HEK293 (cell line): ENCODE measurements at regions not wholly inside any gene's neighbourhood (a gene's known extent, or its start where the extent isn't known, plus 50 kb on each side); places are given as distances from the start of the nearest gene placed in this dataset.

Experiments
- CTCF ChIA-PET: fragments of 350-600 bp; formaldehyde crosslinking; extraction: SDS; loops from one replicate; lab custom pipeline; 2021; ENCODE audit warnings: antibody characterized with exemption; lab: Yijun Ruan, JAX
- POLR2A ChIA-PET: fragments of 300-600 bp; formaldehyde crosslinking; extraction: SDS; loops from one replicate; lab custom pipeline; 2020; ENCODE audit warnings: antibody characterized with exemption, inconsistent platforms; lab: Yijun Ruan, JAX
- H3K27ac ChIP-seq: fragments of 200-500 bp; sonication (Bioruptor generic); 2 replicates; pipeline ENCODE4 v1.5.1; 2014; ENCODE audit warnings: low read depth, low read length, control low read depth, inconsistent platforms; ENCODE audit errors: extremely low read depth
- H3K36me3 ChIP-seq, 2 experiments: fragments of 200-500 bp in 1 of 2; sonication (Bioruptor generic) in 1 of 2; 1 replicate in 1 of 2; 2 replicates in 1 of 2; pipeline ENCODE4 v1.5.1; 2014 to 2017; ENCODE audit warnings: inconsistent platforms in 2 of 2, low read length in 2 of 2; ENCODE audit not compliant: control insufficient read depth in 2 of 2, insufficient read depth in 1 of 2
- H3K4me1 ChIP-seq: fragments of 200-500 bp; sonication (Bioruptor generic); 2 replicates; pipeline ENCODE4 v1.5.1; 2014; ENCODE audit warnings: mild to moderate bottlenecking, low read length, inconsistent platforms; ENCODE audit not compliant: control insufficient read depth, insufficient read depth
- H3K4me3 ChIP-seq: 2 replicates; pipeline ENCODE4 v1.5.1; 2011; ENCODE audit warnings: low read depth, mild to moderate bottlenecking, control low read depth, low read length, moderate library complexity
- H3K9me3 ChIP-seq: fragments of 200-500 bp; sonication (Bioruptor generic); 2 replicates; pipeline ENCODE4 v1.5.1; 2014; ENCODE audit warnings: low read depth, low read length, inconsistent platforms; ENCODE audit not compliant: control insufficient read depth, insufficient read depth
- HOXD13 ChIP-seq: sonication (generic); formaldehyde crosslinking; IDR thresholded peaks from 2 replicates; pipeline ENCODE4 v1.8.0; 2022; ENCODE audit warnings: missing genetic modification reagents, borderline replicate concordance
- OSR2 ChIP-seq: fragments of 450-650 bp; formaldehyde crosslinking; IDR thresholded peaks from 2 replicates; pipeline ENCODE4 v1.5.1; 2016; ENCODE audit warnings: missing biosample characterization, missing genetic modification characterization
- SP7 ChIP-seq: fragments of 450-650 bp; formaldehyde crosslinking; IDR thresholded peaks from 2 replicates; pipeline ENCODE4 v1.5.1; 2016; ENCODE audit warnings: missing biosample characterization, missing genetic modification characterization
- TRIM28 ChIP-seq: IDR thresholded peaks from 2 replicates; pipeline ENCODE4 v1.6.1; 2011; ENCODE audit warnings: low read length, control low read depth, borderline replicate concordance
- ZBTB17 ChIP-seq: fragments of 450-650 bp; formaldehyde crosslinking; IDR thresholded peaks from 2 replicates; pipeline ENCODE4 v1.5.1; 2016; ENCODE audit warnings: missing biosample characterization, missing genetic modification characterization
- ZEB2 ChIP-seq: fragments of 450-650 bp; formaldehyde crosslinking; IDR thresholded peaks from 2 replicates; pipeline ENCODE4 v1.5.1; 2016; ENCODE audit warnings: missing biosample characterization, missing genetic modification characterization
- ZFP37 ChIP-seq: fragments of 450-650 bp; formaldehyde crosslinking; IDR thresholded peaks from 2 replicates; pipeline ENCODE4 v1.5.1; 2016; ENCODE audit warnings: missing biosample characterization, missing genetic modification characterization
- ZNF140 ChIP-seq: fragments of 450-650 bp; formaldehyde crosslinking; IDR thresholded peaks from 2 replicates; pipeline ENCODE4 v1.5.1; 2016; ENCODE audit warnings: missing biosample characterization, missing genetic modification characterization
- ZNF169 ChIP-seq: fragments of 450-650 bp; formaldehyde crosslinking; IDR thresholded peaks from 2 replicates; pipeline ENCODE4 v1.5.1; 2016; ENCODE audit warnings: missing biosample characterization, missing genetic modification characterization
- ZNF24 ChIP-seq: fragments of 450-650 bp; formaldehyde crosslinking; IDR thresholded peaks from 2 replicates; pipeline ENCODE4 v1.5.1; 2016; ENCODE audit warnings: missing biosample characterization, missing genetic modification characterization
- ZNF274 ChIP-seq, 2 experiments: fragments of 200-500 bp in 1 of 2; fragments of 450-650 bp in 1 of 2; sonication (Bioruptor generic) in 1 of 2; formaldehyde crosslinking in 1 of 2; IDR thresholded peaks; 2 replicates each; pipeline versions ENCODE4 v1.5.1 to v1.6.1; 2014 to 2016; ENCODE audit warnings: borderline replicate concordance in 1 of 2, inconsistent platforms in 1 of 2, low read length in 1 of 2, missing biosample characterization in 1 of 2, missing genetic modification characterization in 1 of 2
- ZNF311 ChIP-seq: fragments of 450-650 bp; formaldehyde crosslinking; IDR thresholded peaks from 2 replicates; pipeline ENCODE4 v1.5.1; 2017; ENCODE audit warnings: missing biosample characterization, missing genetic modification characterization, borderline replicate concordance
- ZNF335 ChIP-seq: fragments of 450-650 bp; formaldehyde crosslinking; conservative IDR thresholded peaks from 2 replicates; pipeline ENCODE4 v1.5.1; 2016; ENCODE audit warnings: missing biosample characterization, missing genetic modification characterization
- ZNF391 ChIP-seq: fragments of 450-650 bp; formaldehyde crosslinking; IDR thresholded peaks from 2 replicates; pipeline ENCODE4 v1.5.1; 2016; ENCODE audit warnings: low read depth, missing biosample characterization, missing genetic modification characterization, borderline replicate concordance
- ZNF555 ChIP-seq: fragments of 450-650 bp; formaldehyde crosslinking; conservative IDR thresholded peaks from 2 replicates; pipeline ENCODE4 v1.5.1; 2017; ENCODE audit warnings: missing biosample characterization, mild to moderate bottlenecking, missing genetic modification characterization, inconsistent platforms
- ZNF610 ChIP-seq: fragments of 450-650 bp; formaldehyde crosslinking; IDR thresholded peaks from 2 replicates; pipeline ENCODE4 v1.5.1; 2016; ENCODE audit warnings: missing biosample characterization, missing genetic modification characterization, borderline replicate concordance
- ZNF624 ChIP-seq: fragments of 450-650 bp; formaldehyde crosslinking; IDR thresholded peaks from 2 replicates; pipeline ENCODE4 v1.5.1; 2017; ENCODE audit warnings: missing biosample characterization, missing genetic modification characterization
- ZSCAN23 ChIP-seq: fragments of 450-650 bp; formaldehyde crosslinking; IDR thresholded peaks from 2 replicates; pipeline ENCODE4 v1.5.1; 2016; ENCODE audit warnings: missing biosample characterization, missing genetic modification characterization
- ZSCAN30 ChIP-seq: fragments of 450-650 bp; IDR thresholded peaks from 2 replicates; pipeline ENCODE4 v1.5.1; 2018; ENCODE audit warnings: missing biosample characterization, mild to moderate bottlenecking, missing genetic modification characterization, moderate library complexity
- TF ChIP-seq, protein P1 (sequence below): fragments of 450-650 bp; formaldehyde crosslinking; IDR thresholded peaks from 2 replicates; pipeline ENCODE4 v1.5.1; 2017; ENCODE audit warnings: missing biosample characterization, missing genetic modification characterization
- TF ChIP-seq, protein P2 (sequence below): fragments of 450-650 bp; formaldehyde crosslinking; IDR thresholded peaks from 2 replicates; pipeline ENCODE4 v1.5.1; 2017; ENCODE audit warnings: missing biosample characterization, mild to moderate bottlenecking, missing genetic modification characterization, moderate library complexity
- TF ChIP-seq, protein P3 (sequence below): fragments of 450-650 bp; IDR thresholded peaks from 2 replicates; pipeline ENCODE4 v1.5.1; 2018; ENCODE audit warnings: missing biosample characterization, mild to moderate bottlenecking, missing genetic modification characterization
- TF ChIP-seq, protein P4 (sequence below): fragments of 450-650 bp; formaldehyde crosslinking; IDR thresholded peaks from 2 replicates; pipeline ENCODE4 v1.5.1; 2016; ENCODE audit warnings: missing biosample characterization, missing genetic modification characterization
- TF ChIP-seq, protein P5 (sequence below): fragments of 450-650 bp; formaldehyde crosslinking; IDR thresholded peaks from 2 replicates; pipeline ENCODE4 v1.5.1; 2017; ENCODE audit warnings: missing biosample characterization, missing genetic modification characterization
- TF ChIP-seq, protein P6 (sequence below): fragments of 450-650 bp; formaldehyde crosslinking; IDR thresholded peaks from 2 replicates; pipeline ENCODE4 v1.5.1; 2016; ENCODE audit warnings: missing biosample characterization, missing genetic modification characterization, low read depth

DNA sequence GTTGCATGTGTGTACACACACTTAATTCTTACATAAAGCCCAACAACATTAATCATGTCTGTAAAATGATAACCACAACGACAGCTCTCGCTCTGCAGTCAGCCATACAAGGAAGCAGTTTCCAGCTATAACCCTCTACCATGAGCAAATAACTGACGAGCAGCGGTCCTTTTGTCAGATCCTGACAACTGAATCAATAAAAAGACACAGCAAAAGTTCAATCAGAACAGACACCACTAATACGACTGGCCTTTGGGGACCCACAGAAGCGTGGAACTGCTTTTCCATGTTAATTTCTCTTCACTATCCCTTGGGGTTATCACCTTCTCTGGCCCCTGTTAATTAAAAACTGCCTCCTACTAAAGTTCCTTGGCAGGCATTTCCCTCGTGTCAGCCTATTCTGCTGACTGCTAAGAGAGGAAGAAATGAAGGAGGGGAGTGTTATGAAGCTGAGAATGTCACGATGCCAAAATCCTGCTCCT lies 722.8 kb upstream of the GRAMD2B start (continued):
- TF ChIP-seq ZSCAN23 (no peak), TRIM28 (no peak; the same call in 1 of the 2 replicates), ZEB2 (tag by site-specific recombination) (0 out of 2 replicates have a peak, but pooled peaks have one; percentile 31), ZNF624 (tag by site-specific recombination) (0 out of 2 replicates have a peak, but pooled peaks have one; percentile 33), ZNF311 (tag by site-specific recombination) (no peak), OSR2 (peak; percentile 36; the same call in 1 of the 2 replicates), ZBTB17 (tag by site-specific recombination) (peak; percentile 81), ZNF24 (tag by site-specific recombination) (peak; percentile 58; the same call in 1 of the 2 replicates), SP7 (tag by site-specific recombination) (peak; percentile 54), ZSCAN30 (tag by site-specific recombination) (peak; percentile 5; the same call in 1 of the 2 replicates), ZNF610 (tag by site-specific recombination) (no peak)
- TF ChIP-seq, protein P1, sequence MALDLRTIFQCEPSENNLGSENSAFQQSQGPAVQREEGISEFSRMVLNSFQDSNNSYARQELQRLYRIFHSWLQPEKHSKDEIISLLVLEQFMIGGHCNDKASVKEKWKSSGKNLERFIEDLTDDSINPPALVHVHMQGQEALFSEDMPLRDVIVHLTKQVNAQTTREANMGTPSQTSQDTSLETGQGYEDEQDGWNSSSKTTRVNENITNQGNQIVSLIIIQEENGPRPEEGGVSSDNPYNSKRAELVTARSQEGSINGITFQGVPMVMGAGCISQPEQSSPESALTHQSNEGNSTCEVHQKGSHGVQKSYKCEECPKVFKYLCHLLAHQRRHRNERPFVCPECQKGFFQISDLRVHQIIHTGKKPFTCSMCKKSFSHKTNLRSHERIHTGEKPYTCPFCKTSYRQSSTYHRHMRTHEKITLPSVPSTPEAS (tag by site-specific recombination): no peak
- TF ChIP-seq, protein P2, sequence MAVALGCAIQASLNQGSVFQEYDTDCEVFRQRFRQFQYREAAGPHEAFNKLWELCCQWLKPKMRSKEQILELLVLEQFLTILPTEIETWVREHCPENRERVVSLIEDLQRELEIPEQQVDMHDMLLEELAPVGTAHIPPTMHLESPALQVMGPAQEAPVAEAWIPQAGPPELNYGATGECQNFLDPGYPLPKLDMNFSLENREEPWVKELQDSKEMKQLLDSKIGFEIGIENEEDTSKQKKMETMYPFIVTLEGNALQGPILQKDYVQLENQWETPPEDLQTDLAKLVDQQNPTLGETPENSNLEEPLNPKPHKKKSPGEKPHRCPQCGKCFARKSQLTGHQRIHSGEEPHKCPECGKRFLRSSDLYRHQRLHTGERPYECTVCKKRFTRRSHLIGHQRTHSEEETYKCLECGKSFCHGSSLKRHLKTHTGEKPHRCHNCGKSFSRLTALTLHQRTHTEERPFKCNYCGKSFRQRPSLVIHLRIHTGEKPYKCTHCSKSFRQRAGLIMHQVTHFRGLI (tag by site-specific recombination): peak; percentile 86
- TF ChIP-seq, protein P3, sequence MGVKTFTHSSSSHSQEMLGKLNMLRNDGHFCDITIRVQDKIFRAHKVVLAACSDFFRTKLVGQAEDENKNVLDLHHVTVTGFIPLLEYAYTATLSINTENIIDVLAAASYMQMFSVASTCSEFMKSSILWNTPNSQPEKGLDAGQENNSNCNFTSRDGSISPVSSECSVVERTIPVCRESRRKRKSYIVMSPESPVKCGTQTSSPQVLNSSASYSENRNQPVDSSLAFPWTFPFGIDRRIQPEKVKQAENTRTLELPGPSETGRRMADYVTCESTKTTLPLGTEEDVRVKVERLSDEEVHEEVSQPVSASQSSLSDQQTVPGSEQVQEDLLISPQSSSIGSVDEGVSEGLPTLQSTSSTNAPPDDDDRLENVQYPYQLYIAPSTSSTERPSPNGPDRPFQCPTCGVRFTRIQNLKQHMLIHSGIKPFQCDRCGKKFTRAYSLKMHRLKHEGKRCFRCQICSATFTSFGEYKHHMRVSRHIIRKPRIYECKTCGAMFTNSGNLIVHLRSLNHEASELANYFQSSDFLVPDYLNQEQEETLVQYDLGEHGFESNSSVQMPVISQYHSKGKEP: 0 out of 2 replicates have a peak, but pooled peaks have one; percentile 36
- TF ChIP-seq, protein P4, sequence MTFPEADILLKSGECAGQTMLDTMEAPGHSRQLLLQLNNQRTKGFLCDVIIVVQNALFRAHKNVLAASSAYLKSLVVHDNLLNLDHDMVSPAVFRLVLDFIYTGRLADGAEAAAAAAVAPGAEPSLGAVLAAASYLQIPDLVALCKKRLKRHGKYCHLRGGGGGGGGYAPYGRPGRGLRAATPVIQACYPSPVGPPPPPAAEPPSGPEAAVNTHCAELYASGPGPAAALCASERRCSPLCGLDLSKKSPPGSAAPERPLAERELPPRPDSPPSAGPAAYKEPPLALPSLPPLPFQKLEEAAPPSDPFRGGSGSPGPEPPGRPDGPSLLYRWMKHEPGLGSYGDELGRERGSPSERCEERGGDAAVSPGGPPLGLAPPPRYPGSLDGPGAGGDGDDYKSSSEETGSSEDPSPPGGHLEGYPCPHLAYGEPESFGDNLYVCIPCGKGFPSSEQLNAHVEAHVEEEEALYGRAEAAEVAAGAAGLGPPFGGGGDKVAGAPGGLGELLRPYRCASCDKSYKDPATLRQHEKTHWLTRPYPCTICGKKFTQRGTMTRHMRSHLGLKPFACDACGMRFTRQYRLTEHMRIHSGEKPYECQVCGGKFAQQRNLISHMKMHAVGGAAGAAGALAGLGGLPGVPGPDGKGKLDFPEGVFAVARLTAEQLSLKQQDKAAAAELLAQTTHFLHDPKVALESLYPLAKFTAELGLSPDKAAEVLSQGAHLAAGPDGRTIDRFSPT (tag by site-specific recombination): no peak
- TF ChIP-seq, protein P5, sequence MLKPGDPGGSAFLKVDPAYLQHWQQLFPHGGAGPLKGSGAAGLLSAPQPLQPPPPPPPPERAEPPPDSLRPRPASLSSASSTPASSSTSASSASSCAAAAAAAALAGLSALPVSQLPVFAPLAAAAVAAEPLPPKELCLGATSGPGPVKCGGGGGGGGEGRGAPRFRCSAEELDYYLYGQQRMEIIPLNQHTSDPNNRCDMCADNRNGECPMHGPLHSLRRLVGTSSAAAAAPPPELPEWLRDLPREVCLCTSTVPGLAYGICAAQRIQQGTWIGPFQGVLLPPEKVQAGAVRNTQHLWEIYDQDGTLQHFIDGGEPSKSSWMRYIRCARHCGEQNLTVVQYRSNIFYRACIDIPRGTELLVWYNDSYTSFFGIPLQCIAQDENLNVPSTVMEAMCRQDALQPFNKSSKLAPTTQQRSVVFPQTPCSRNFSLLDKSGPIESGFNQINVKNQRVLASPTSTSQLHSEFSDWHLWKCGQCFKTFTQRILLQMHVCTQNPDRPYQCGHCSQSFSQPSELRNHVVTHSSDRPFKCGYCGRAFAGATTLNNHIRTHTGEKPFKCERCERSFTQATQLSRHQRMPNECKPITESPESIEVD (tag by site-specific recombination): peak; percentile 81
- TF ChIP-seq, all 188 proteins: peak for 16

DNA sequence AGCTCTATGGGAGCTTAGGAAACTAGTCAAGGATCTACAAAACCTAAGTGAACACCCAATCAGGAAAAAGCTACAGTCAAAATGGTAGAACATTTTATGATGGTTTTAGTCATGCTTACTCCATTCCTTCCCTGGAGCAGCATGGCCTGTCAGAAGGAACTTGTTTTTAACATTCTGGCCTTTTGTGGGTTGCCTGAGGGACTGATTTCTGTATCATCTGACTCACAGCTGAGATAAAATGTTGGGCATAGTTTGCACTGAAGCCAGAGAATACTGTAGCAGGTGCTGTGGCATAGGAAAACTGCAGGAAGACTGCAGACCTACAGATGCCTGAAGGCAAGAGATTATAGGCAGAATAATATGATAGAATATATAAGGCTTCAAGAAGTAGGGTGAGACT lies 719.6 kb upstream of the GRAMD2B start:
- Histone ChIP-seq H3K27ac (no peak overlapping the region), H3K9me3 (no peaks in the 10 kb centered on the region), H3K4me1 (peaks cover 7% of the 10 kb centered on the region), H3K36me3 (no peaks in the 10 kb centered on the region), H3K4me3 (no peak overlapping the region)
- CTCF ChIA-PET: no interaction called here
- POLR2A ChIA-PET: no interaction called here
- TF ChIP-seq, protein P6, sequence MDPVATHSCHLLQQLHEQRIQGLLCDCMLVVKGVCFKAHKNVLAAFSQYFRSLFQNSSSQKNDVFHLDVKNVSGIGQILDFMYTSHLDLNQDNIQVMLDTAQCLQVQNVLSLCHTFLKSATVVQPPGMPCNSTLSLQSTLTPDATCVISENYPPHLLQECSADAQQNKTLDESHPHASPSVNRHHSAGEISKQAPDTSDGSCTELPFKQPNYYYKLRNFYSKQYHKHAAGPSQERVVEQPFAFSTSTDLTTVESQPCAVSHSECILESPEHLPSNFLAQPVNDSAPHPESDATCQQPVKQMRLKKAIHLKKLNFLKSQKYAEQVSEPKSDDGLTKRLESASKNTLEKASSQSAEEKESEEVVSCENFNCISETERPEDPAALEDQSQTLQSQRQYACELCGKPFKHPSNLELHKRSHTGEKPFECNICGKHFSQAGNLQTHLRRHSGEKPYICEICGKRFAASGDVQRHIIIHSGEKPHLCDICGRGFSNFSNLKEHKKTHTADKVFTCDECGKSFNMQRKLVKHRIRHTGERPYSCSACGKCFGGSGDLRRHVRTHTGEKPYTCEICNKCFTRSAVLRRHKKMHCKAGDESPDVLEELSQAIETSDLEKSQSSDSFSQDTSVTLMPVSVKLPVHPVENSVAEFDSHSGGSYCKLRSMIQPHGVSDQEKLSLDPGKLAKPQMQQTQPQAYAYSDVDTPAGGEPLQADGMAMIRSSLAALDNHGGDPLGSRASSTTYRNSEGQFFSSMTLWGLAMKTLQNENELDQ (tag by site-specific recombination): no peak
- TF ChIP-seq ZFP37 (tag by site-specific recombination) (no peak), ZNF391 (no peak), HOXD13 (CRISPR knock-in tag) (no peak), ZNF169 (tag by site-specific recombination) (no peak), ZNF555 (no peak), ZNF335 (tag by site-specific recombination) (no peak), ZNF140 (tag by site-specific recombination) (no peak), ZNF274 (IDR thresholded peaks at IDR 0.05; ENCODE audit: low read length) (no peak), ZNF274 (tag by site-specific recombination; IDR thresholded peaks at IDR 0.05; ENCODE audit: borderline replicate concordance) (no peak)
